Activated gamma-delta T cell treated with Interleukin-2 at 50 U/mL for 16 hours (primary cell): ENCODE measurements at regions not wholly inside any gene's neighbourhood (a gene's known extent, or its start where the extent isn't known, plus 50 kb on each side); places are given as distances from the start of the nearest gene placed in this dataset.

Experiments
- DNase-seq: peaks from one replicate; pipeline ENCODE4 v3.0.0-alpha.2; 2020

GRCh38 chr12:67370979-67371378 lies 101.8 kb downstream of the CAND1 start:
- DNase-seq, result no peak

GRCh38 chr12:67377021-67377420 lies 107.9 kb downstream of the CAND1 start:
- DNase-seq, result no peak

GRCh38 chr12:67377541-67377940 lies 108.4 kb downstream of the CAND1 start:
- DNase-seq, result no peak

- DNase-seq, result no peak
These were observed 113.2 kb downstream of the CAND1 start for GRCh38 chr12:67382241-67382871.

GRCh38 chr12:67386869-67387565 lies 117.9 kb downstream of the CAND1 start:
- no peak for DNase-seq

- no peak for DNase-seq
These were observed 119.4 kb downstream of the CAND1 start for GRCh38 chr12:67388331-67389138.

- no peak for DNase-seq
These were observed 121.1 kb downstream of the CAND1 start for GRCh38 chr12:67390273-67390672.

GRCh38 chr12:67391034-67391433 lies 121.9 kb downstream of the CAND1 start:
- DNase-seq, result no peak

GRCh38 chr12:67391656-67392055 lies 122.5 kb downstream of the CAND1 start:
- no peak for DNase-seq

GRCh38 chr12:67394550-67394949 lies 125.4 kb downstream of the CAND1 start:
- DNase-seq, result no peak

- no peak for DNase-seq
These were observed 131.6 kb downstream of the CAND1 start for GRCh38 chr12:67400742-67401141.

- DNase-seq, result no peak
These were observed 141.1 kb downstream of the CAND1 start for GRCh38 chr12:67410246-67410645.

GRCh38 chr12:67410667-67411067 lies 141.5 kb downstream of the CAND1 start:
- DNase-seq, result no peak

- DNase-seq, result no peak
These were observed 142.4 kb downstream of the CAND1 start for GRCh38 chr12:67411562-67411961.

GRCh38 chr12:67413577-67413976 lies 144.4 kb downstream of the CAND1 start:
- no peak for DNase-seq

- DNase-seq, result no peak
These were observed 145.0 kb downstream of the CAND1 start for GRCh38 chr12:67414011-67414715.

GRCh38 chr12:67415473-67415872 lies 146.3 kb downstream of the CAND1 start:
- DNase-seq, result no peak

GRCh38 chr12:67419810-67420209 lies 150.7 kb downstream of the CAND1 start:
- DNase-seq, result no peak

GRCh38 chr12:67420506-67420905 lies 151.3 kb downstream of the CAND1 start:
- DNase-seq, result no peak

- DNase-seq, result no peak
These were observed 152.9 kb downstream of the CAND1 start for GRCh38 chr12:67422081-67422480.

- DNase-seq, result no peak
These were observed 155.6 kb downstream of the CAND1 start for GRCh38 chr12:67424784-67425183.

GRCh38 chr12:67425394-67425793 lies 156.2 kb downstream of the CAND1 start:
- DNase-seq, result no peak

- DNase-seq, result no peak
These were observed 156.9 kb downstream of the CAND1 start for GRCh38 chr12:67426067-67426466.
